ENCODE measurements at regions not wholly inside any gene's neighbourhood (a gene's known extent, or its start where the extent isn't known, plus 50 kb on each side); places are given as distances from the start of the nearest gene placed in this dataset.
A peak's percentile ranks its signal among the peaks of the same experiment; 100 is the strongest.

DNA sequence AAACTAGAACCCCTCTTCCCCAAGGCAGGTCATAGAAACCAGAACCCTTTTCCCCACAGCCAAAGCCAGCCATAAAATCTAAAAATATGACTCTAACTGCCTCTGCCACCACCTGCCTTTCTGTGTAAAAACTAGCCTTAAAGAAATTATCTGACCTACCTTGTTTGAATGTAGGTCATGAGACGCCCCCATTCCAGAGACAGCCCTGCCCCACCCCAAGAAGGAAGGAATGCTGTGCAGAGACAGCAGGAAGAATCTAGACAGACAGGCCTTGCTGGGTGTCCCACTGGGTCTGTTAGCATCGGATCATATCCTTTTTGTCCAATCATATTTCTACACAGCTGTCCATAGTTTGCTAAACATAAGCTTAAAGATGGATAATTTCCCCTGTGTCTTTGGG is 128.4 kb upstream of the RAB4A start:
- ATAC-seq (no peak), DNase-seq (no peak)
- Histone ChIP-seq H3K36me3 (no peaks in the 10 kb centered on the region), H3K4me3 (no peak overlapping the region), H3K27ac (no peak overlapping the region), H3K4me1 (peaks cover 0 to 11% (median 0%) of the 10 kb centered on the region in 12 donors), H3K9me3 (no peaks in the 10 kb centered on the region), H3K27me3 (peaks cover 0 to 28% (median 7%) of the 10 kb centered on the region in 9 donors)
- intact Hi-C loops (cut with DNase I) = no loop called here
- no peak for TF ChIP-seq POLR2A (IDR thresholded peaks at IDR 0.05)
- TF ChIP-seq, protein P1, sequence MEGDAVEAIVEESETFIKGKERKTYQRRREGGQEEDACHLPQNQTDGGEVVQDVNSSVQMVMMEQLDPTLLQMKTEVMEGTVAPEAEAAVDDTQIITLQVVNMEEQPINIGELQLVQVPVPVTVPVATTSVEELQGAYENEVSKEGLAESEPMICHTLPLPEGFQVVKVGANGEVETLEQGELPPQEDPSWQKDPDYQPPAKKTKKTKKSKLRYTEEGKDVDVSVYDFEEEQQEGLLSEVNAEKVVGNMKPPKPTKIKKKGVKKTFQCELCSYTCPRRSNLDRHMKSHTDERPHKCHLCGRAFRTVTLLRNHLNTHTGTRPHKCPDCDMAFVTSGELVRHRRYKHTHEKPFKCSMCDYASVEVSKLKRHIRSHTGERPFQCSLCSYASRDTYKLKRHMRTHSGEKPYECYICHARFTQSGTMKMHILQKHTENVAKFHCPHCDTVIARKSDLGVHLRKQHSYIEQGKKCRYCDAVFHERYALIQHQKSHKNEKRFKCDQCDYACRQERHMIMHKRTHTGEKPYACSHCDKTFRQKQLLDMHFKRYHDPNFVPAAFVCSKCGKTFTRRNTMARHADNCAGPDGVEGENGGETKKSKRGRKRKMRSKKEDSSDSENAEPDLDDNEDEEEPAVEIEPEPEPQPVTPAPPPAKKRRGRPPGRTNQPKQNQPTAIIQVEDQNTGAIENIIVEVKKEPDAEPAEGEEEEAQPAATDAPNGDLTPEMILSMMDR (IDR thresholded peaks at IDR 0.05) = no peak
- 80 to 94% (median 86%) methylated on average over 2 of the region's 2 CpGs for WGBS, 4 donors

DNA sequence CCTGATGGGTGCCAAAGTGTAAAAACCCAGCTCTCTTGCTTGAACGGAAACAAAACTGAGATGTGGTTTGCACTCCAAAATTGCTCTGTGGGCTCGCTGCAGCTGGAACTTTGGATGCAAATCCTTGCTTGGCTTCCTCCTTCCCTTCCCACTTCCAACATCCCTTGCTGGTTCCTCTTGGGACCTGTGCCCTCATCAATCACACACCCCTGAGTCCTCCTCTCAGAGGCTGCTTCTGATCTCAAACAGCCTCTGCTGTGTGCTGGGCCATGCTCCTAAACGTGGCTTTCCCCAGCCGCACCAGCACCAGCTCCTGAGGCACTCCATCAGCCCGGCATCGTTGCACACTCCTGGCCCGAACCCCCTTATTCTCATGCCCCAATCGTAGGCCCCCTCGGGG is 124.3 kb upstream of the RAB4A start:
- Histone ChIP-seq H3K4me1 (peaks cover 0 to 17% (median 6%) of the 10 kb centered on the region in 12 donors), H3K4me3 (no peak overlapping the region), H3K27ac (no peak overlapping the region), H3K27me3 (peaks cover 0 to 44% (median 7%) of the 10 kb centered on the region in 9 donors), H3K9me3 (no peaks in the 10 kb centered on the region), H3K36me3 (no peaks in the 10 kb centered on the region)
- TF ChIP-seq, protein P1 (IDR thresholded peaks at IDR 0.05) = no peak
- TF ChIP-seq POLR2A (IDR thresholded peaks at IDR 0.05) = no peak
- no peak for DNase-seq
- ATAC-seq = no peak
- WGBS, 4 donors = 51 to 57% (median 53%) methylated on average over 9 of the region's 9 CpGs
- intact Hi-C loops (cut with DNase I) = no loop called here

DNA sequence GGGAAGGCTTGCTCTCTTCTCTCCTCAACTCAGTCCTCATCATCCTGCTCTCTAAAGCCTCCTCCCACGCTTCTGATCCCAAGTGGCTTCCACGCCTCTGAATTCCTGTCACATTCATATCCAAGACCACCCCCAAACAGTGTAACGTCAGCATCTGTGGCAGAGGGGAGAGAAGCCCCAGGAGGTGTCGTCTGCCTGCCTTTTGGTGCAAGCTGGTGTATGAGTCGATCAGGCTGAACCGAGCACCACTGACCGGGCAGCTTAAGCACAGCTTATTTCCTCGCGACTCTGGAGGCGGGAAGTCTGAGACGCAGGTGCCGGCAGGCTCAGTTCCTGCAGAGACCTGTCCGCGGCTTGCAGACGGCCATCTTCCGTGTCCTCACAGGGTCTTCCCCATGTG is 123.8 kb upstream of the RAB4A start:
- H3K9me3 ChIP-seq = no peaks in the 10 kb centered on the region
- ATAC-seq = peak in 2 of 4 donors; percentile 28
- H3K4me3 ChIP-seq = no peak overlapping the region
- TF ChIP-seq, protein P1 (IDR thresholded peaks at IDR 0.05) = no peak
- no peak for TF ChIP-seq POLR2A (IDR thresholded peaks at IDR 0.05)
- peaks cover 0 to 44% (median 7%) of the 10 kb centered on the region in 9 donors for H3K27me3 ChIP-seq
- H3K27ac ChIP-seq = no peak overlapping the region
- no peaks in the 10 kb centered on the region for H3K36me3 ChIP-seq
- WGBS, 4 donors = 30 to 52% (median 37%) methylated on average over 15 to 16 of the region's 16 CpGs
- H3K4me1 ChIP-seq = peaks cover 0 to 17% (median 6%) of the 10 kb centered on the region in 12 donors
- DNase-seq = no peak
- intact Hi-C loops (cut with DNase I) = no loop called here

DNA sequence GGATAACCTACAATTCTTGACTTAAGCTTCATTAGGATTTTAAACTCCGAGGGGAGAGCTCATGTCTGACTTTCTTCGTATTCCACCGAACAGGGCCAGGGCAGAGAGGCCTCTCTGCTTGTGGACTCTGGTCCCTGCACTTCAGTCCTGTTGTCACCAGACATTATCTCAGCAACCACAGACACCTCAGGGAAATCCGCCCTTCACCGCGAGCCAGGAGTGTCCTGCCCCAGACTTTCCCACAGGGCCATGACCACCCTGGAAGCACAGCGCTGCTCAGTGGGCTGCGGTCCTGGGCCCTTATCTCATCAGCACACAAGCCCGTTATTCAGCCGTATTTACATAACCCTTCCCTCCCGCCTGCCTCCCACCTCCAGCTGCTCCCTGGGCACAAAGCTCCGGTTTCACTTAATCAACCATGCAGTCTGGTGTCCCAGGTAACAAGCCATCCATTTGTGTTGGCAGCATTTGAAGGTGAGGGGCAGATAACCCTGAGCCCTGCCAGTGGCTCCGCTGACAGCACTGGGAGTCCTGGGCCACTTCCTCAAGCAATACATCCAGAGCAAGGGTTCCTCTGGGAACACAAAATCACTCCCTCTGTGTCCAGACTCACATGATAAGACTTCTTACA is 122.8 kb upstream of the RAB4A start:
- Histone ChIP-seq H3K9me3 (peaks cover 0 to 7% (median 0%) of the 10 kb centered on the region in 12 donors), H3K4me3 (no peak overlapping the region), H3K4me1 (peaks cover 0 to 17% (median 6%) of the 10 kb centered on the region in 12 donors), H3K36me3 (no peaks in the 10 kb centered on the region), H3K27ac (no peak overlapping the region), H3K27me3 (peaks cover 0 to 43% (median 7%) of the 10 kb centered on the region in 9 donors)
- ATAC-seq (peak; percentile 65 to 85 (median 78)), DNase-seq (peak in 3 of 5 donors; percentile 31 to 63 (median 44))
- no peak for TF ChIP-seq POLR2A (IDR thresholded peaks at IDR 0.05)
- TF ChIP-seq, protein P1 (IDR thresholded peaks at IDR 0.05) = no peak
- 20 to 35% (median 25%) methylated on average over 13 of the region's 13 CpGs for WGBS, 4 donors
- intact Hi-C loops (cut with DNase I) = no loop called here
